ENCODE measurements at regions not wholly inside any gene's neighbourhood (a gene's known extent, or its start where the extent isn't known, plus 50 kb on each side); places are given as distances from the start of the nearest gene placed in this dataset.

DNA sequence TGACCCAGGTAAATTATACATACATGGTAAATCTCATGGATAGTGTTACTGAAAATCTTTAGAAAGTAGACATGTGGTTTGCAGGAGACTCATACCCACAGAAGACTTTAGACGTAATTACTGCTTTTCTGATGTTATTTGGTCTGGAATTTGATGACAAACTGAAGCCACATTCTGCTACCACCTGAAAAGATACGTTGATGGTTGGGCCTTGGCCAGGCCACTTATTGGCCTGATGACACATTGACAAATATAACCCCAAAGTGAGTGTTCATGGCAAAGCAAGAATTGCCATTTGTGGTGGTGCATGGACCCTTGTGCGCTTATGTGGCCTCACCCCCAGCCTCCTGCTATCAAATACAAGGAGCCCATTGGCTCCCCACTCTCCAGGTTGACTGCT, 155.6 kb downstream of the METTL4 start:
- no peaks in the 10 kb centered on the region for H3K27me3 ChIP-seq
- no peak overlapping the region for H3K4me3 ChIP-seq
- H3K27ac ChIP-seq, result no peak overlapping the region
- intact Hi-C loops (cut with DNase I), result no loop called here
- H3K9me3 ChIP-seq, result no peaks in the 10 kb centered on the region
- no peaks in the 10 kb centered on the region for H3K4me1 ChIP-seq
- 61% methylated on average over 3 of the region's 3 CpGs for WGBS (ENCODE audit: insufficient coverage, low coverage, low lambda C conversion rate, missing lambda C conversion rate)
- TF ChIP-seq, protein P1, sequence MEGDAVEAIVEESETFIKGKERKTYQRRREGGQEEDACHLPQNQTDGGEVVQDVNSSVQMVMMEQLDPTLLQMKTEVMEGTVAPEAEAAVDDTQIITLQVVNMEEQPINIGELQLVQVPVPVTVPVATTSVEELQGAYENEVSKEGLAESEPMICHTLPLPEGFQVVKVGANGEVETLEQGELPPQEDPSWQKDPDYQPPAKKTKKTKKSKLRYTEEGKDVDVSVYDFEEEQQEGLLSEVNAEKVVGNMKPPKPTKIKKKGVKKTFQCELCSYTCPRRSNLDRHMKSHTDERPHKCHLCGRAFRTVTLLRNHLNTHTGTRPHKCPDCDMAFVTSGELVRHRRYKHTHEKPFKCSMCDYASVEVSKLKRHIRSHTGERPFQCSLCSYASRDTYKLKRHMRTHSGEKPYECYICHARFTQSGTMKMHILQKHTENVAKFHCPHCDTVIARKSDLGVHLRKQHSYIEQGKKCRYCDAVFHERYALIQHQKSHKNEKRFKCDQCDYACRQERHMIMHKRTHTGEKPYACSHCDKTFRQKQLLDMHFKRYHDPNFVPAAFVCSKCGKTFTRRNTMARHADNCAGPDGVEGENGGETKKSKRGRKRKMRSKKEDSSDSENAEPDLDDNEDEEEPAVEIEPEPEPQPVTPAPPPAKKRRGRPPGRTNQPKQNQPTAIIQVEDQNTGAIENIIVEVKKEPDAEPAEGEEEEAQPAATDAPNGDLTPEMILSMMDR (IDR thresholded peaks at IDR 0.05), result no peak
- no peak for TF ChIP-seq POLR2A (IDR thresholded peaks at IDR 0.05)
- no peak for DNase-seq
- ATAC-seq, result no peak
- H3K36me3 ChIP-seq, result no peaks in the 10 kb centered on the region

DNA sequence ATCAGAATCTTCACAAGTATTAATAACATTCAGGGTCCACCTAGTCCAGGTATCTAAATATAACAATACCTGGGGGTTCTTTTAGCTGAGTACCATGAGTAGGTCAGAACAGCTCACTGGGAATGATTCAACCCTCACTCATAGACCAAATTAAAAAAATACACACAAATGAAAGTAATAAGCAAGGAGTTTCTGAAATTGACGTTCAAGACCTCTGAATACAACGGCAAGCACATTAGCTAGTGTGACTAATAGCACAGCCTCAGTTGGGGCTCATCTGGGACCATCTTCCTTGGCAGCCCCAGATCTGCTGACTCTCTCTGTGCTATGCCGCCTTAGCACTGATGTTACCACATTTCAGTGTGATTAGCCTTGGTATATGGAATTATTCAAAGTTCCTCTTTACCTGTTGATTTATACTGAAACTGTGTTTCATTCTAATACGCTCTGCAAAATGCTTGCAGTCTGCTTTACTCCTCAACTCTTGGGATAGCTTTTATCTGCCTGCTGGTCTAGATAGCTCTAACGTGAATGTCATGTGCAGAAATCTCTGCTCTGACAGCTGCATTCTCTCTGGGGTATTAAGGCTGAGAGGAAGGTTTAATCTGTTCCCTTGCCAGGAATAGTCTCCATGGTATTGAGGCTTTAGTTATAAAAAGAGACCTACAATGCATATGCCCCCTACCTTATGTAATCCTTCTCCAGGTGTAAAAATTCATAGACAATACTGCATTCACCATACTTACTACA, 153.3 kb downstream of the METTL4 start:
- no peak overlapping the region for H3K4me3 ChIP-seq
- TF ChIP-seq, protein P1 (IDR thresholded peaks at IDR 0.05), result no peak
- TF ChIP-seq POLR2A (IDR thresholded peaks at IDR 0.05), result no peak
- H3K36me3 ChIP-seq, result no peaks in the 10 kb centered on the region
- WGBS (ENCODE audit: insufficient coverage, low coverage, low lambda C conversion rate, missing lambda C conversion rate), result 83% methylated on average over 3 of the region's 5 CpGs
- H3K9me3 ChIP-seq, result no peaks in the 10 kb centered on the region
- H3K4me1 ChIP-seq, result no peaks in the 10 kb centered on the region
- no peaks in the 10 kb centered on the region for H3K27me3 ChIP-seq
- DNase-seq (no peak), ATAC-seq (no peak)
- H3K27ac ChIP-seq, result no peak overlapping the region
- intact Hi-C loops (cut with DNase I), result no loop called here

DNA sequence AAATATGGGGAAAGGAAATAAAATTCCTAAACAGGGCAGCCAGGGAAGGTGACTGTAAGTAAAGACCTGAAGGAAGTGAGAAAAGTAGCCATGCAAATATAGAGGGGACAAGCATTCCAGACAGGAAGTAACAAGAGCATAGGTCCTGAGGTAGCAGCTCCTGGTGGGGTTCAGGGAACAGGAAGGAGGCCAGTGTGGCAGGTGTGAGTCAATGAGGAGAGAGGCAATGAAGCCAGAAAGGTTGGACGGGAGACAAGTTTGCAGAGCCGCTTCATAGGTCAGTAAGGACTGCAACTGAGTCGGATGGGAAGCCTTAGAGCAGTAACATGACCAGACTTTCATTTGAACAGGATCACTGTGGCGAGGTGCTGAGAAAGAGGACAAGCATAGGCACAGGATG, 150.9 kb downstream of the METTL4 start:
- Histone ChIP-seq H3K9me3 (no peaks in the 10 kb centered on the region), H3K27me3 (no peaks in the 10 kb centered on the region), H3K4me3 (no peak overlapping the region), H3K27ac (no peak overlapping the region), H3K4me1 (no peaks in the 10 kb centered on the region), H3K36me3 (no peaks in the 10 kb centered on the region)
- DNase-seq, result no peak
- intact Hi-C loops (cut with DNase I), result no loop called here
- no peak for ATAC-seq
- TF ChIP-seq, protein P1 (IDR thresholded peaks at IDR 0.05), result no peak
- no peak for TF ChIP-seq POLR2A (IDR thresholded peaks at IDR 0.05)
- WGBS (ENCODE audit: insufficient coverage, low coverage, low lambda C conversion rate, missing lambda C conversion rate), result 72% methylated on average over 4 of the region's 4 CpGs

DNA sequence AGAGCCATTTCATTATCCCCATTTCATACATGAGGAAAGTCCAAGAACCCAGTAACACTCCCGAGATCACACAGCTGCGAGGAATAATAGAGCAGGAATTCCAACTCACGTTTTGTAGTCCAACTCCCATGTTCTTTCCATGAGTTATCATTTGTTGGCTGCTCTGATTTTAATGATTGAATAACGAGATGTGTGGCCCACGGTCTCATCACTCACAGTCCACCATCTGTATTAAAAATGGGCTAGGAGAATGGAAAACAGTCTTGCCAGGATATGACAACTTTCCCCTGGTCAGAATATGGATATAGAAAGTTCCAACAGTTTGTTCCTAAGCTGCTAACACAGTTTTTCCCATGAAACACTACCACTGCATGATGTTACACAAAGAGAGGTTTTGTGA, 147.5 kb downstream of the METTL4 start:
- TF ChIP-seq, protein P1 (IDR thresholded peaks at IDR 0.05), result no peak
- TF ChIP-seq POLR2A (IDR thresholded peaks at IDR 0.05), result no peak
- intact Hi-C loops (cut with DNase I), result no loop called here
- no peaks in the 10 kb centered on the region for H3K9me3 ChIP-seq
- H3K4me1 ChIP-seq, result no peaks in the 10 kb centered on the region
- H3K27me3 ChIP-seq, result no peaks in the 10 kb centered on the region
- H3K4me3 ChIP-seq, result no peak overlapping the region
- WGBS (ENCODE audit: insufficient coverage, low coverage, low lambda C conversion rate, missing lambda C conversion rate), result 40% methylated on average over 5 of the region's 5 CpGs
- no peaks in the 10 kb centered on the region for H3K36me3 ChIP-seq
- no peak for ATAC-seq
- H3K27ac ChIP-seq, result no peak overlapping the region
- DNase-seq, result no peak

All from right lobe of liver (tissue), 6 donors.